ENCODE measurements at regions not wholly inside any gene's neighbourhood (a gene's known extent, or its start where the extent isn't known, plus 50 kb on each side); places are given as distances from the start of the nearest gene placed in this dataset.

GRCh38 chr4:106609917-106610316 is 241.3 kb upstream of the GIMD1 start:
- H2BK5ac ChIP-seq (ENCODE audit: insufficient read length, low read length): no peak overlapping the region
- H3K56ac ChIP-seq (ENCODE audit: insufficient read length, low read depth, low read length): no peak overlapping the region
- no peaks in the 10 kb centered on the region for H3K79me2 ChIP-seq (ENCODE audit: insufficient read depth, low read length)
- Mint-ChIP-seq H3K9me3 (peaks cover 7 to 15% of the 10 kb centered on the region in 2 experiments; a peak in 4 of 5 replicates), H3K4me1 (no peaks in the 10 kb centered on the region), H3K36me3 (ENCODE audit: insufficient read depth in 1 of 3, low read depth in 3 of 3) (no peaks in the 10 kb centered on the region; a peak in 2 of 7 replicates), H3K27me3 (ENCODE audit: low read depth) (no peaks in the 10 kb centered on the region), H3K4me3 (no peak overlapping the region), H3K27ac (no peak overlapping the region)
- no peak for TF ChIP-seq CTCF (conservative IDR thresholded peaks at IDR 0.05)
- H2BK12ac ChIP-seq (ENCODE audit: insufficient read length, low read depth, low read length): no peak overlapping the region
- H2AFZ ChIP-seq (ENCODE audit: low read length): no peak overlapping the region
- H4K8ac ChIP-seq (replicated peaks; ENCODE audit: insufficient read length, low read depth, low read length): no peak overlapping the region
- no peaks in the 10 kb centered on the region for H3K9me3 ChIP-seq (ENCODE audit: control insufficient read depth, low read depth, low read length)
- no peak overlapping the region for H3K9ac ChIP-seq (ENCODE audit: extremely low read depth, insufficient read length, low read length)
- no peaks in the 10 kb centered on the region for H3K27me3 ChIP-seq (ENCODE audit: insufficient read depth, low read length)
- H3K27ac ChIP-seq (ENCODE audit: insufficient read length, low read depth, low read length): no peak overlapping the region
- DNase-seq: no peak
- H3K4me1 ChIP-seq (ENCODE audit: insufficient read depth, low read length): no peaks in the 10 kb centered on the region
- H3K4ac ChIP-seq (ENCODE audit: low read depth, low read length): no peak overlapping the region
- H3K18ac ChIP-seq (ENCODE audit: insufficient read length, low read depth, low read length): no peak overlapping the region
- H2BK120ac ChIP-seq (ENCODE audit: low read depth, low read length, poor library complexity, severe bottlenecking): no peak overlapping the region
- H4K5ac ChIP-seq (ENCODE audit: insufficient read length, low read depth, low read length): no peak overlapping the region
- H3T11ph ChIP-seq (ENCODE audit: low read length): no peak overlapping the region
- H4K20me1 ChIP-seq (ENCODE audit: control insufficient read depth, insufficient read depth, insufficient read length): no peaks in the 10 kb centered on the region
- no peak overlapping the region for H3K4me2 ChIP-seq (ENCODE audit: insufficient read depth, insufficient read length, low read length)
- H3K23me2 ChIP-seq (ENCODE audit: insufficient read length, low read depth, low read length, poor library complexity, severe bottlenecking): no peaks in the 10 kb centered on the region
- no peaks in the 10 kb centered on the region for H3K79me1 ChIP-seq (ENCODE audit: insufficient read depth, low read depth, low read length, poor library complexity, severe bottlenecking)
- no peak overlapping the region for H4K91ac ChIP-seq (ENCODE audit: insufficient read length, low read depth, low read length)
- H2BK15ac ChIP-seq (ENCODE audit: low read depth, low read length): no peak overlapping the region
- no peak overlapping the region for H2AK5ac ChIP-seq (ENCODE audit: insufficient read length, low read length)
- no peak overlapping the region for H3K23ac ChIP-seq (ENCODE audit: insufficient read length, low read depth, low read length)
- H2BK20ac ChIP-seq (ENCODE audit: low read depth, low read length, poor library complexity, severe bottlenecking): no peak overlapping the region
- H3K14ac ChIP-seq (ENCODE audit: insufficient read depth, low read length): no peak overlapping the region
- WGBS (ENCODE audit: extremely low coverage, insufficient read length, low lambda C conversion rate): no CpG with 5 or more reads among the region's 7 CpGs

Data from H9 (cell line).